ENCODE measurements at regions not wholly inside any gene's neighbourhood (a gene's known extent, or its start where the extent isn't known, plus 50 kb on each side); places are given as distances from the start of the nearest gene placed in this dataset.

GRCh38 chr3:190989218-190989617, 126.7 kb upstream of the GMNC start:
- H3K9me3 ChIP-seq: no peaks in the 10 kb centered on the region
- WGBS (ENCODE audit: low lambda C conversion rate): 6% methylated on average over 2 of the region's 2 CpGs
- no peaks in the 10 kb centered on the region for H3K36me3 ChIP-seq (replicated peaks in 1 of 2; ENCODE audit: control insufficient read depth in 1 of 2, insufficient read depth in 2 of 2, low read length in 1 of 2)
- H3K79me2 ChIP-seq (ENCODE audit: insufficient read depth): no peaks in the 10 kb centered on the region
- H4K20me1 ChIP-seq (ENCODE audit: insufficient read depth): no peaks in the 10 kb centered on the region
- H3K27ac ChIP-seq (ENCODE audit: low read depth in 2 of 2, low read length in 1 of 2): no peak overlapping the region
- H3K4me1 ChIP-seq (ENCODE audit: control insufficient read depth in 1 of 2, insufficient read depth in 2 of 2, low read depth in 1 of 2, low read length in 1 of 2): no peaks in the 10 kb centered on the region
- no peaks in the 10 kb centered on the region for H3K27me3 ChIP-seq (ENCODE audit: insufficient read depth)
- H2AFZ ChIP-seq (ENCODE audit: low read depth): no peak overlapping the region
- no peak for DNase-seq
- H3K9ac ChIP-seq: no peak overlapping the region
- no peak overlapping the region for H3K4me2 ChIP-seq
- POLR2A ChIA-PET: no interaction called here
- no peaks in the 10 kb centered on the region for H3F3A ChIP-seq (replicated peaks; ENCODE audit: insufficient read depth)
- no peak for TF ChIP-seq RCOR1 (IDR thresholded peaks at IDR 0.05; ENCODE audit: low read length)
- TF ChIP-seq, protein P1, sequence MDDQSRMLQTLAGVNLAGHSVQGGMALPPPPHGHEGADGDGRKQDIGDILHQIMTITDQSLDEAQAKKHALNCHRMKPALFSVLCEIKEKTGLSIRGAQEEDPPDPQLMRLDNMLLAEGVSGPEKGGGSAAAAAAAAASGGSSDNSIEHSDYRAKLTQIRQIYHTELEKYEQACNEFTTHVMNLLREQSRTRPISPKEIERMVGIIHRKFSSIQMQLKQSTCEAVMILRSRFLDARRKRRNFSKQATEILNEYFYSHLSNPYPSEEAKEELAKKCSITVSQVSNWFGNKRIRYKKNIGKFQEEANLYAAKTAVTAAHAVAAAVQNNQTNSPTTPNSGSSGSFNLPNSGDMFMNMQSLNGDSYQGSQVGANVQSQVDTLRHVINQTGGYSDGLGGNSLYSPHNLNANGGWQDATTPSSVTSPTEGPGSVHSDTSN (IDR thresholded peaks at IDR 0.05): no peak
- no peak for TF ChIP-seq SIN3A (IDR thresholded peaks at IDR 0.05; ENCODE audit: borderline replicate concordance, low read depth, low read length)
- TF ChIP-seq TCF12 (IDR thresholded peaks at IDR 0.05): no peak
- no peak for TF ChIP-seq IRF3 (IDR thresholded peaks at IDR 0.05; ENCODE audit: low read depth, low read length)
- TF ChIP-seq CHD2 (IDR thresholded peaks at IDR 0.05; ENCODE audit: low read length, partially characterized antibody): no peak
- TF ChIP-seq, protein P2, sequence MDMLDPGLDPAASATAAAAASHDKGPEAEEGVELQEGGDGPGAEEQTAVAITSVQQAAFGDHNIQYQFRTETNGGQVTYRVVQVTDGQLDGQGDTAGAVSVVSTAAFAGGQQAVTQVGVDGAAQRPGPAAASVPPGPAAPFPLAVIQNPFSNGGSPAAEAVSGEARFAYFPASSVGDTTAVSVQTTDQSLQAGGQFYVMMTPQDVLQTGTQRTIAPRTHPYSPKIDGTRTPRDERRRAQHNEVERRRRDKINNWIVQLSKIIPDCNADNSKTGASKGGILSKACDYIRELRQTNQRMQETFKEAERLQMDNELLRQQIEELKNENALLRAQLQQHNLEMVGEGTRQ (IDR thresholded peaks at IDR 0.05; ENCODE audit: borderline replicate concordance, low read depth, low read length): no peak
- no peak for TF ChIP-seq USF1 (IDR thresholded peaks at IDR 0.05; ENCODE audit: borderline replicate concordance, low read depth)
- TF ChIP-seq RXRA (IDR thresholded peaks at IDR 0.05; ENCODE audit: borderline replicate concordance, low read depth): no peak
- TF ChIP-seq, protein P3, sequence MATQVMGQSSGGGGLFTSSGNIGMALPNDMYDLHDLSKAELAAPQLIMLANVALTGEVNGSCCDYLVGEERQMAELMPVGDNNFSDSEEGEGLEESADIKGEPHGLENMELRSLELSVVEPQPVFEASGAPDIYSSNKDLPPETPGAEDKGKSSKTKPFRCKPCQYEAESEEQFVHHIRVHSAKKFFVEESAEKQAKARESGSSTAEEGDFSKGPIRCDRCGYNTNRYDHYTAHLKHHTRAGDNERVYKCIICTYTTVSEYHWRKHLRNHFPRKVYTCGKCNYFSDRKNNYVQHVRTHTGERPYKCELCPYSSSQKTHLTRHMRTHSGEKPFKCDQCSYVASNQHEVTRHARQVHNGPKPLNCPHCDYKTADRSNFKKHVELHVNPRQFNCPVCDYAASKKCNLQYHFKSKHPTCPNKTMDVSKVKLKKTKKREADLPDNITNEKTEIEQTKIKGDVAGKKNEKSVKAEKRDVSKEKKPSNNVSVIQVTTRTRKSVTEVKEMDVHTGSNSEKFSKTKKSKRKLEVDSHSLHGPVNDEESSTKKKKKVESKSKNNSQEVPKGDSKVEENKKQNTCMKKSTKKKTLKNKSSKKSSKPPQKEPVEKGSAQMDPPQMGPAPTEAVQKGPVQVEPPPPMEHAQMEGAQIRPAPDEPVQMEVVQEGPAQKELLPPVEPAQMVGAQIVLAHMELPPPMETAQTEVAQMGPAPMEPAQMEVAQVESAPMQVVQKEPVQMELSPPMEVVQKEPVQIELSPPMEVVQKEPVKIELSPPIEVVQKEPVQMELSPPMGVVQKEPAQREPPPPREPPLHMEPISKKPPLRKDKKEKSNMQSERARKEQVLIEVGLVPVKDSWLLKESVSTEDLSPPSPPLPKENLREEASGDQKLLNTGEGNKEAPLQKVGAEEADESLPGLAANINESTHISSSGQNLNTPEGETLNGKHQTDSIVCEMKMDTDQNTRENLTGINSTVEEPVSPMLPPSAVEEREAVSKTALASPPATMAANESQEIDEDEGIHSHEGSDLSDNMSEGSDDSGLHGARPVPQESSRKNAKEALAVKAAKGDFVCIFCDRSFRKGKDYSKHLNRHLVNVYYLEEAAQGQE (IDR thresholded peaks at IDR 0.05; ENCODE audit: low read depth, low read length): no peak
- TF ChIP-seq EZH2phosphoT487 (IDR thresholded peaks at IDR 0.05; ENCODE audit: borderline replicate concordance, low read depth): no peak
- no peak for TF ChIP-seq MXI1 (IDR thresholded peaks at IDR 0.05; ENCODE audit: low read depth, low read length)
- no peak for TF ChIP-seq TAF1 (IDR thresholded peaks at IDR 0.05; ENCODE audit: borderline replicate concordance, low read depth, low read length)
- no peak for TF ChIP-seq GATA2 (CRISPR knock-in tag; IDR thresholded peaks at IDR 0.05)
- no peak for TF ChIP-seq FOXM1 (IDR thresholded peaks at IDR 0.05; ENCODE audit: low read depth)
- TF ChIP-seq JUND (IDR thresholded peaks at IDR 0.05): no peak
- no peak for TF ChIP-seq FOSL2 (IDR thresholded peaks at IDR 0.05; ENCODE audit: borderline replicate concordance, low read depth)
- no peak for TF ChIP-seq GABPA (IDR thresholded peaks at IDR 0.05; ENCODE audit: low read depth)
- no peak overlapping the region for H3K4me3 ChIP-seq (ENCODE audit: low read depth in 2 of 2, low read length in 1 of 2)
- CTCF ChIA-PET: no interaction called here
- no peaks in the 10 kb centered on the region for H3K9me2 ChIP-seq
